PFSK-1 (cell line): ENCODE measurements at regions not wholly inside any gene's neighbourhood (a gene's known extent, or its start where the extent isn't known, plus 50 kb on each side); places are given as distances from the start of the nearest gene placed in this dataset.

Experiments
- POLR2AphosphoS5 ChIP-seq: IDR thresholded peaks from 2 replicates; pipeline ENCODE4 v1.6.1; 2012; ENCODE audit warnings: low read depth, mild to moderate bottlenecking, control low read depth, low read length, moderate library complexity
- TF ChIP-seq, protein P1 (sequence below), 2 experiments: IDR thresholded peaks; 2 replicates each; pipeline versions ENCODE4 v1.6.1 to v1.8.0; 2011 to 2012; ENCODE audit warnings: low read depth in 2 of 2, low read length in 2 of 2, control low read depth in 1 of 2, inconsistent platforms in 1 of 2, mild to moderate bottlenecking in 1 of 2, moderate library complexity in 1 of 2; ENCODE audit not compliant: insufficient read depth in 1 of 2

DNA sequence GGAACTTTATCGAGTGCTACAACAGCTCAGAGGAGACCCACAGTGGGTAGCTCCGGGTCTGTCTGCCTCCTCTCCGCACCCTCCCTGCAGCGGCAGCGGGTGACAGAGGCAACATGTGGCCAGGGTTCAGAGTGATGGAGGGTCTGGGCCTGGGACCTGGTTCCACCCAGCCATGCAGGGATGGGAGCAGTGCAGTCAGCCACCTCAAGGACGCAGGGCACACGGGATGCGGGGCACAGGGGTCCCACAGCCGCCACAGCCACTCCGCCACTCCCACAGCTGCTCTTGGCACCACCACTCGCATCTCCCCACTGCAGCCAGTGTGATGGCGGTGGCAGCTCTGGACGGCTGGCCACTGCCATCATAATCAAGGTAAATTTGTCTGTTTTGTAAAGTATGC, 892.9 kb downstream of the OLFM4 start:
- no peak for TF ChIP-seq POLR2AphosphoS5
- TF ChIP-seq, protein P1, sequence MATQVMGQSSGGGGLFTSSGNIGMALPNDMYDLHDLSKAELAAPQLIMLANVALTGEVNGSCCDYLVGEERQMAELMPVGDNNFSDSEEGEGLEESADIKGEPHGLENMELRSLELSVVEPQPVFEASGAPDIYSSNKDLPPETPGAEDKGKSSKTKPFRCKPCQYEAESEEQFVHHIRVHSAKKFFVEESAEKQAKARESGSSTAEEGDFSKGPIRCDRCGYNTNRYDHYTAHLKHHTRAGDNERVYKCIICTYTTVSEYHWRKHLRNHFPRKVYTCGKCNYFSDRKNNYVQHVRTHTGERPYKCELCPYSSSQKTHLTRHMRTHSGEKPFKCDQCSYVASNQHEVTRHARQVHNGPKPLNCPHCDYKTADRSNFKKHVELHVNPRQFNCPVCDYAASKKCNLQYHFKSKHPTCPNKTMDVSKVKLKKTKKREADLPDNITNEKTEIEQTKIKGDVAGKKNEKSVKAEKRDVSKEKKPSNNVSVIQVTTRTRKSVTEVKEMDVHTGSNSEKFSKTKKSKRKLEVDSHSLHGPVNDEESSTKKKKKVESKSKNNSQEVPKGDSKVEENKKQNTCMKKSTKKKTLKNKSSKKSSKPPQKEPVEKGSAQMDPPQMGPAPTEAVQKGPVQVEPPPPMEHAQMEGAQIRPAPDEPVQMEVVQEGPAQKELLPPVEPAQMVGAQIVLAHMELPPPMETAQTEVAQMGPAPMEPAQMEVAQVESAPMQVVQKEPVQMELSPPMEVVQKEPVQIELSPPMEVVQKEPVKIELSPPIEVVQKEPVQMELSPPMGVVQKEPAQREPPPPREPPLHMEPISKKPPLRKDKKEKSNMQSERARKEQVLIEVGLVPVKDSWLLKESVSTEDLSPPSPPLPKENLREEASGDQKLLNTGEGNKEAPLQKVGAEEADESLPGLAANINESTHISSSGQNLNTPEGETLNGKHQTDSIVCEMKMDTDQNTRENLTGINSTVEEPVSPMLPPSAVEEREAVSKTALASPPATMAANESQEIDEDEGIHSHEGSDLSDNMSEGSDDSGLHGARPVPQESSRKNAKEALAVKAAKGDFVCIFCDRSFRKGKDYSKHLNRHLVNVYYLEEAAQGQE (IDR thresholded peaks at IDR 0.05; ENCODE audit: insufficient read depth in 1 of 2, low read depth in 2 of 2, low read length in 2 of 2), result no peak
